BLaER1 treated with 17β-estradiol and CSF1 and Interleukin-3, amounts not matched to agents 10 nM and 100 nM (cell line): ENCODE measurements at regions not wholly inside any gene's neighbourhood (a gene's known extent, or its start where the extent isn't known, plus 50 kb on each side); places are given as distances from the start of the nearest gene placed in this dataset.

ENCODE experiments used
- H3K27ac ChIP-seq, 11 experiments: shearing (Covaris generic); formaldehyde crosslinking; 2 replicates each; pipeline ENCODE4 v1.8.1; 2022
- H3K27me3 ChIP-seq, 11 experiments: shearing (Covaris generic); formaldehyde crosslinking; 2 replicates each; pipeline ENCODE4 v1.8.1; 2022
- H3K36me3 ChIP-seq, 11 experiments: shearing (Covaris generic); formaldehyde crosslinking; 2 replicates each; pipeline ENCODE4 v1.8.1; 2022
- H3K4me1 ChIP-seq, 10 experiments: shearing (Covaris generic); formaldehyde crosslinking; 2 replicates each; pipeline ENCODE4 v1.8.1; 2022
- H3K4me2 ChIP-seq, 11 experiments: shearing (Covaris generic); formaldehyde crosslinking; 2 replicates each; pipeline ENCODE4 v1.8.1; 2022
- H3K4me3 ChIP-seq, 10 experiments: shearing (Covaris generic); formaldehyde crosslinking; 2 replicates each; pipeline ENCODE4 v1.8.1; 2022
- H3K9ac ChIP-seq, 11 experiments: shearing (Covaris generic); formaldehyde crosslinking; 2 replicates each; pipeline ENCODE4 v1.8.1; 2022
- H3K9me3 ChIP-seq, 11 experiments: shearing (Covaris generic); formaldehyde crosslinking; replicated peaks in 1 of 11; 2 replicates each; pipeline ENCODE4 v1.8.1; 2022
- H4K20me1 ChIP-seq, 11 experiments: shearing (Covaris generic); formaldehyde crosslinking; 2 replicates each; pipeline ENCODE4 v1.8.1; 2022
- Cebpa-rat ChIP-seq, 11 experiments: shearing (Covaris generic); IDR thresholded peaks; 2 replicates each; pipeline ENCODE4 v1.8.1; 2022

DNA sequence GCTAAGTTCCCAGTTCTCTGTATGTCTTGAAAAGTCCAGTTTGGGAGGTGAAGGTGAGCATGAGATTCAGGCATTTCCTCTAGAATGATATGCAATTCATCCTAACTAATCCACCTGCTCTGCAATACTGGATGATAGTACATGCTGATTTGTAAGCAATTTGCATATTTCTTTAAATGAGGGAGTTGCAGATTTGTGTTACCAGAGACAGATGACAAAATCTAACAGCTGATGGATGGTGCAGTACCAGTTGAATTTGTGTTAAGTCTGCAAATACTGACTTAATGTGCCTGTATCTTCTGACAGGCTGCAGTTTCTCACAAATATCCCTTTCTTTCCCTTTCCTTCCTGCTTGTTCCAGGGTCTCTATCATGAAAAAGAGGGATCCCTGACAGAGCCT, 76.4 kb upstream of the MBIP start:
- Histone ChIP-seq H3K9ac (no peak overlapping the region), H3K9me3 (peaks cover 0 to 8% (median 0%) of the 10 kb centered on the region in 11 experiments; a peak in 2 of 22 replicates), H3K4me1 (peaks cover 0 to 15% (median 0%) of the 10 kb centered on the region in 10 experiments; a peak in 3 of 20 replicates), H3K4me3 (no peak overlapping the region), H4K20me1 (no peaks in the 10 kb centered on the region), H3K27ac (no peak overlapping the region), H3K4me2 (no peak overlapping the region), H3K27me3 (no peaks in the 10 kb centered on the region), H3K36me3 (no peaks in the 10 kb centered on the region)
- TF ChIP-seq Cebpa-rat (IDR thresholded peaks at IDR 0.05) = no peak

GRCh38 chr14:36394593-36394992, 74.2 kb upstream of the MBIP start:
- Histone ChIP-seq H3K27me3 (no peaks in the 10 kb centered on the region), H3K36me3 (no peaks in the 10 kb centered on the region), H3K4me1 (peaks cover 0 to 9% (median 0%) of the 10 kb centered on the region in 10 experiments; a peak in 2 of 20 replicates), H3K9ac (no peak overlapping the region), H4K20me1 (no peaks in the 10 kb centered on the region), H3K9me3 (peaks cover 0 to 8% (median 0%) of the 10 kb centered on the region in 11 experiments; a peak in 2 of 22 replicates), H3K27ac (no peak overlapping the region), H3K4me3 (no peak overlapping the region), H3K4me2 (no peak overlapping the region)
- no peak for TF ChIP-seq Cebpa-rat (IDR thresholded peaks at IDR 0.05)

DNA sequence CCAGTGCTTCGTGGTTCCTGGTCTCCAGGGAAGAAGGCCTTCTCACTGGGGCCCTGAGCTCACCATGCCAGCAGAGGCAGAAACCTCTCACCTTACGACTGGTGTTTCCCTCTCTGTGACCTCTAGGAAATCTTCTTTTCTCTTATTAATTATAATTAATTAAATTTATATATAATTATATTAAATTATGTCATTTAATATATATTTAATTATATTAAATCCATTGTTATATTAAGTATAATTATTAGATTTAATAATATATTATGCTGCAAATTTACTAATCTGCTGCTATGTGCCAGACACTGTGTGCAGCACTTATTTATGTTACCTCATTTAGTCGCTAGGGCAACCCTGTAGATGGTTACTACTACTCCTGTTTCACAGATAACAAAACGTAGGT, 70.3 kb upstream of the MBIP start:
- Histone ChIP-seq H3K27ac (no peak overlapping the region), H3K4me2 (peak overlapping the region in 2 of 11 experiments; percentile 30 to 31; a peak in 1 of 22 replicates), H3K4me3 (no peak overlapping the region), H3K36me3 (no peaks in the 10 kb centered on the region), H4K20me1 (no peaks in the 10 kb centered on the region), H3K27me3 (no peaks in the 10 kb centered on the region), H3K9ac (no peak overlapping the region), H3K4me1 (peaks cover 0 to 25% (median 0%) of the 10 kb centered on the region in 10 experiments; a peak in 5 of 20 replicates), H3K9me3 (no peaks in the 10 kb centered on the region)
- TF ChIP-seq Cebpa-rat (IDR thresholded peaks at IDR 0.05) = no peak

DNA sequence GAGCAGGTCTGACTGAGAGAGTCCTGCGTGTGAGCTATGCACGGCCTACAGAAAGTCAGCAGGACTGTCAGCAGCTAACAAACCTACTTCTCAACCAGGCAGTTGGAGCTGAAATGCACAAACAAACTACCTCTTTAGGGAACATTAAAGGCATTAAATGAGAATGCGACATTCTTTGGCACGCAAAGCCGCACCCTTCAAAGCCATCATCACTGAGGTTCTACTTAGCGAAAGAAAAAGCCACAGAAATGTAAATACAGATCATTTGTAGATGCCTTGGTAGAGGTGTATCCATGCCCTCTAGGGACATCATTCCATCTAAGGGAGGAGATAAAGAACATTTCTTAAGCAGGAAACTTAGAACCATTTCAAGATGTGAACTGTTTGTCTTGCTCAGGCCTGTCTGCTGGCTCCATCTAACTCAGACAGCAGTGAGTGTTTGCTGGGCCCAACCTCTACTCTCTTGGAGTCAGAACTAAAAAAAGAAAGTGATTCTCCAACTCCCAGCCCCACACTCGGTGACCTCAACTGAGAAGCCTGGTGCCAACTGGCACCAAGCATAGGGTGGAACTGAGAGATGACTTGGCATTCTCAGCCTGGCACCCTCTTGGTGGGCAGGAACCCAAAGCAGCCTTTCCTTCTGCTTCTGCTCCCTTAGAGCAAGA, 63.5 kb upstream of the MBIP start:
- H3K9me3 ChIP-seq = no peaks in the 10 kb centered on the region
- H3K36me3 ChIP-seq = no peaks in the 10 kb centered on the region
- TF ChIP-seq Cebpa-rat (IDR thresholded peaks at IDR 0.05) = no peak
- no peak overlapping the region for H3K27ac ChIP-seq
- H4K20me1 ChIP-seq = no peaks in the 10 kb centered on the region
- no peak overlapping the region for H3K4me3 ChIP-seq
- no peak overlapping the region for H3K9ac ChIP-seq
- peak overlapping the region in 1 of 11 experiments; percentile 28; a peak in 2 of 22 replicates for H3K4me2 ChIP-seq
- H3K4me1 ChIP-seq = peaks cover 0 to 20% (median 0%) of the 10 kb centered on the region in 10 experiments; a peak in 6 of 20 replicates
- no peaks in the 10 kb centered on the region for H3K27me3 ChIP-seq

- Histone ChIP-seq H3K9ac (no peak overlapping the region), H3K9me3 (no peaks in the 10 kb centered on the region), H3K4me2 (0 out of 22 replicates have a peak overlapping the region, but pooled peaks of 1 of the 11 experiments have one; percentile 21), H4K20me1 (no peaks in the 10 kb centered on the region), H3K4me1 (no peaks in the 10 kb centered on the region), H3K4me3 (no peak overlapping the region), H3K27ac (no peak overlapping the region), H3K36me3 (no peaks in the 10 kb centered on the region), H3K27me3 (no peaks in the 10 kb centered on the region)
- TF ChIP-seq Cebpa-rat (IDR thresholded peaks at IDR 0.05) = no peak
Observed at GRCh38 chr14:36373982-36374673, 53.7 kb upstream of the MBIP start.
